ENCODE measurements at regions not wholly inside any gene's neighbourhood (a gene's known extent, or its start where the extent isn't known, plus 50 kb on each side); places are given as distances from the start of the nearest gene placed in this dataset.

GRCh38 chr17:79220713-79221291 is 146.2 kb downstream of the ENGASE start:
- no peak for DNase-seq (ENCODE audit: low read depth, low spot score)
- no peak overlapping the region for H3K4me3 ChIP-seq (ENCODE audit: low read depth, low read length)

DNA sequence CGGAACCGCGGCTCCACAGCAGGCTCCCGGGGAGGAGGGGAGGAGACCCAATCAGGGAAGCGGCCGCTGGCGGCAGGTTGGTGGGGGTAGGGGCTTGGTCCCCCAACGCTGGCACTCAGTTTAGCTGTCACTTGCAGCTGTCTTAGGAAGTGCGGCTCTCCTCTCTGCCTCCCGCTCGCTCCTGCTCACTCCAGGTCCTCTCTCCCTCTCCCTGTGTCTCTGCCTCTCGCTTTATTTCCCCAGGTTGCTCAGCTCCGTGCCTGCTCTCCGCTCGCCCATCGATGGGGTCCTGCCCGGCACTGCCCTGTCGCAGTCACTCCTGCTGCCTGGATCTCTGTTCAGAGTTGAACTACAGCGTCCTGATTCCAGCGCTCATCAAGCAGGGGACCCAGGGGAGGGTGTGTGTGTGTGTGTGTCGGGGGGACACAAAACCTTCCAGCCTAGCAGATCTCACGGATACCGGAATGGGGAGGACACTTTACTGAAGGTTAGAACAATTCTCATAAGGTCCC is 145.6 kb downstream of the ENGASE start:
- DNase-seq (ENCODE audit: low read depth, low spot score) = no peak
- TF ChIP-seq CTCF (IDR thresholded peaks at IDR 0.05; ENCODE audit: low read depth, low read length) = no peak
- H3K4me3 ChIP-seq (ENCODE audit: low read depth, low read length) = no peak overlapping the region
- in situ Hi-C loops (cut with HindIII; ENCODE audit: low sequenced_read_pairs) = no loop called here

More at GRCh38 chr17:79220713-79221291, 146.2 kb downstream of the ENGASE start:
- TF ChIP-seq CTCF (IDR thresholded peaks at IDR 0.05; ENCODE audit: low read depth, low read length) = no peak
- in situ Hi-C loops (cut with HindIII; ENCODE audit: low sequenced_read_pairs) = no loop called here

DNA sequence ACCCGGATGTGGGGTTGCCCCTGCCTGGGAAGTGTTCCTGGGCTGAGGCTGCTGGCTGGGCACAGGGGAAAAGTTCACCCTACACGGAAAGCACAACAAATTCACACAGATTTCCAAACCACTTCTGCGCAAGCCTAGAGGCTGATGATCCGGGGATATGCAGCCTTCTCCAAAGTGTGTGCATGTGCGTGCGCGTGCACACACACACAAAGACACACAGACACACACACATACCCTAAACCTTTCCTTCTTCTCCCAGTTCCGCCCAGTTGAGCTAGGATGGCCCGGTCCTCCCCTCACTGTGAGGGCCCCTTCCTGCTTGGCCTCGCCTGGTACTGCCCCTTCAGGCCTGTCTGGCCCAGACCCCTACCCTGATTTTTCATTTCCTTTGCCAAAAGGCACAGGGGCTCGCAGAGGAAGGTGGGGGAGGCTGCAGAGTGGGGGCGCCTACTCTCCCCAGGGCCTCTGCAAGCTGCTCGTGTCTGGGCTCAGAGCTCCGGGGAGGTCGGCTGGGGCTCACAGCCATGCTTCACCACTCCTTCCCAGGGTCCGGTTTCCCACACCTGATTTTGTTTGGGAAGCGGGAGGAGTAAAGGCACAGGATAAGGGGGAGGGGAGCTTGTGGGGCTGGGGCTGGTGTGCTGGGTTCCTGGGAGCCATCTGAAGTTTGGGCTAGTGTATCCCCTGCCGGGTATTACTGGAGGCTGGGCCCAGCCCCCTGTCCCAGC is 144.7 kb downstream of the ENGASE start:
- no peak for TF ChIP-seq CTCF (IDR thresholded peaks at IDR 0.05; ENCODE audit: low read depth, low read length)
- in situ Hi-C loops (cut with HindIII; ENCODE audit: low sequenced_read_pairs) = no loop called here
- no peak for DNase-seq (ENCODE audit: low read depth, low spot score)
- no peak overlapping the region for H3K4me3 ChIP-seq (ENCODE audit: low read depth, low read length)

GRCh38 chr17:79218825-79219200 is 144.2 kb downstream of the ENGASE start:
- no peak overlapping the region for H3K4me3 ChIP-seq (ENCODE audit: low read depth, low read length)
- DNase-seq (ENCODE audit: low read depth, low spot score) = no peak
- in situ Hi-C loops (cut with HindIII; ENCODE audit: low sequenced_read_pairs) = no loop called here
- TF ChIP-seq CTCF (IDR thresholded peaks at IDR 0.05; ENCODE audit: low read depth, low read length) = no peak

DNA sequence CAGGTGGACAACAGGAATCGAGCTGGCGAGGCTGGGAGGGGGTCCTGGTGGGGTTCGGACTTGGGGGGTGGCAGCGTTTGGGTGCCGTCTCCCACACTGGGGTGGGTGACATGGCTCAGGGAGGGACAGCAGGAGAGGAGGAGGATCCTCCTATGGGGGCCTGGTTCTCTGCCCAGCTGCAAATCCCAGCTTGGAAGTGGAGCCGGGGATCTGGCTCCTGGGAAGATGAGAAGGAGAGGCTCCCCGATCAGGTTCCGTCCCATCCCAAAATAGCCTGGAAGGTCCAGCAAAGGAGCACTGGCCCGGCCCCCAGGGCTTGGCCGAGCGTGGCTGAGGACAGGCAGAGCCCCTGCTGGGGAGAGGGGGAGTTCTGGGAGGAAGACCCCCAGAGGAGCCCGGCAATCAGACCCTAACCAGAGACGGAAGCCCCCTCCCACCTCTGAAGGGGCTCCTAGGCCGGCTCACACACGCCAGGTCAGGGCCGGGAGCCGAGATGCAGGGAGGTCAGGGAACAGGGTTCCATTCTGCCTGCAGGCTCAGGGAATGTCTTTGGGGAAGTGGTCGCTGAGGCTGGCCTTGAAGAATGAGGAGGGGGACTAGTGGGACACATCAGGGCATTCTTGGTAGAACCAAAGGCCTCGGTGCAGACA is 143.7 kb downstream of the ENGASE start:
- no peak for TF ChIP-seq CTCF (IDR thresholded peaks at IDR 0.05; ENCODE audit: low read depth, low read length)
- DNase-seq (ENCODE audit: low read depth, low spot score) = no peak
- no peak overlapping the region for H3K4me3 ChIP-seq (ENCODE audit: low read depth, low read length)
- in situ Hi-C loops (cut with HindIII; ENCODE audit: low sequenced_read_pairs) = no loop called here

- in situ Hi-C loops (cut with HindIII; ENCODE audit: low sequenced_read_pairs) = no loop called here
- H3K4me3 ChIP-seq (ENCODE audit: low read depth, low read length) = no peak overlapping the region
- TF ChIP-seq CTCF (IDR thresholded peaks at IDR 0.05; ENCODE audit: low read depth, low read length) = no peak
- DNase-seq (ENCODE audit: low read depth, low spot score) = no peak
Measured at GRCh38 chr17:79217473-79218135, 143.0 kb downstream of the ENGASE start.
